DOHH2 (cell line): ENCODE measurements at regions not wholly inside any gene's neighbourhood (a gene's known extent, or its start where the extent isn't known, plus 50 kb on each side); places are given as distances from the start of the nearest gene placed in this dataset.

Experiments
- CTCF ChIP-seq: fragments of 200-600 bp; sonication (generic); IDR thresholded peaks from one replicate; pipeline ENCODE4 v1.5.1; 2014; ENCODE audit warnings: antibody characterized with exemption, mild to moderate bottlenecking, low read depth, low read length; ENCODE audit not compliant: poor library complexity, severe bottlenecking
- EZH2phosphoT487 ChIP-seq: fragments of 200-600 bp; sonication (generic); IDR thresholded peaks from 2 replicates; pipeline ENCODE4 v1.6.1; 2017; ENCODE audit warnings: borderline replicate concordance, mild to moderate bottlenecking, antibody characterized with exemption, low read length, moderate library complexity, mixed read lengths

GRCh38 chr17:54085934-54086333 lies 263.2 kb downstream of the KIF2B start:
- TF ChIP-seq CTCF (no peak), EZH2phosphoT487 (no peak)
